Inferior parietal cortex (tissue), 1 donor: ENCODE measurements at regions not wholly inside any gene's neighbourhood (a gene's known extent, or its start where the extent isn't known, plus 50 kb on each side); places are given as distances from the start of the nearest gene placed in this dataset.
"Not testable (repeated sequence)": the region's sequence is repeated elsewhere in the genome, so short reads cannot be mapped to it uniquely, and the experiment has no call there.

Experiments used
- DNase-seq: peaks from one replicate; pipeline ENCODE4 v3.0.0-alpha.2; 2016; ENCODE audit errors: extremely low spot score

DNA sequence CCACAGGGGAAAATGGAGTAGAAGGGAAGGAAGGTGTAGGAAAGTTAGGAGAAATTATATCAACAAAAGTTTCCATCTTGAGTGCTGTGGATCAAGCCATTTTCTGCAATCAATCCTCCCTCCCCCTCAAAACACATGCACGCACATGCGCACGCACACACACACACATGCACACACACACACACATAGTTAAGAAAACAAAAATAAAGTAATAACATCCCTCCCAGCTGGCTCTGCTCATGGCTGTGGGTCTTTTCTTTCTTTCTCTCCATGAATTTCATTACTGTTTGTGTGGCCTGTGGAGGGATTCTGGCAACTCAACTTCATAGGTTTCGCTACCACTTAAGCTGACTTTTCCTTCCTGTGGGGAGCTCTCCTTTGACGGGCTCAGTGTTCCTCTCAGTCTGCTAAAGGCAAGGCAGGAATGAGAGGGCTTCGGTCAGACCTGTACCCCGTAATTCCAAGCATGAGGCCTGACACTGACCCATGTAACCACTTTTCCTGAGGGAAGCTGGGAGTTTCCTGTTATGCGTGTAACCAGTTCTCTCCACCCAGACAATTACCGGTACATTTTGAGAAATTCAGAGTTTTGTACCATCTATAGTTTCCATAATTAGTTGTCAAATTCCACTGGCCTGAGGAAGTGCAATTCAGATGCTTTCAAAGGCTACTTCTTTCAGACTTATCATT lies 79.8 kb downstream of the ZNF92 start:
- no peak for DNase-seq

GRCh38 chr7:65454469-65454868 lies 80.8 kb downstream of the ZNF92 start:
- no peak for DNase-seq

GRCh38 chr7:65455050-65455449 lies 81.4 kb downstream of the ZNF92 start:
- DNase-seq = not testable (repeated sequence)

DNA sequence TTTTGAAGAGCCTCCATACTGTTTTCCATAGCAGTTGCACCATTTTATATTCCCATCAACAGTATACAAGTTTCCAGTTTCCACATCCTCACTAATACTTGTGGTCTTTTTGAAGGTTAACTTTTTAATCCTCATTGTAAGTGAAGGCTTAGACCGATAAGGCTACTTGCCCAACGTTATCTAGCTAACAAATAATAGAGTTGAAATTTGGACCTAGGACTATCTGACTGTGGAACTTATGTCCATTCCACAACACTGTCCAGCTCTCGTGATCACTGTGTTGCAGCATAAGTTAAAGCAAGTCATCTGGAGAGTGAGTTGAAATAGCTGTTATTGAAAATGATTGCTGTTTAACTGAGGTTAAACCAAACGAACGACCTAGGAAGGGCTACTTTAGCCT lies 84.0 kb downstream of the ZNF92 start:
- no peak for DNase-seq

GRCh38 chr7:65459438-65459837 lies 85.8 kb downstream of the ZNF92 start:
- no peak for DNase-seq

DNA sequence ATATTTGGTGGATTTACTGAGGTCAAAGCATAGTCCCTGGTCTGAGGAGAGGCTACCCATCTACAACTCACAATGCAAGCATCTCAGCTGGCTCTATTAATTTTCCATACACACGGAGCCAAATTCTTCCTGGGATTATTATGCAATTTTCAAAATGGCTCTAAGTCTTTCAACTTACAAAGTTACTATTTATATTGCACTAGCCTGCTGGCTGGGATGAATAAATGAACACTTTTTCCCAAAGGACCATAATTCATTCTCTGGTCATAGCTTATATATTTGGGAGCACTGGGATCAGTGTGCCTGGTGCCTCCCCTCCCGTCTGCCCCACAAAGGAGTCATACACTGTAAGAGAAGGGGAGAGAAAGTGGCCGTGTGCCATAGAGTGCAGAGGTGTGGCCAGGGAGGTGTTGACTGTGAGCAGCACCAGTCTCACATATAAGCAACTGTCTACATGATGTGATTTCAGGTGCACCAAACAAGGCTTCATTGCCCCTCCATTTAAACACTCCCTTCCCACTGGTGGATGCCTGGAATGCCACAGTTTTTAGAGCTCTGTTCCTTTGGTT lies 88.6 kb downstream of the ZNF92 start:
- DNase-seq = no peak

DNA sequence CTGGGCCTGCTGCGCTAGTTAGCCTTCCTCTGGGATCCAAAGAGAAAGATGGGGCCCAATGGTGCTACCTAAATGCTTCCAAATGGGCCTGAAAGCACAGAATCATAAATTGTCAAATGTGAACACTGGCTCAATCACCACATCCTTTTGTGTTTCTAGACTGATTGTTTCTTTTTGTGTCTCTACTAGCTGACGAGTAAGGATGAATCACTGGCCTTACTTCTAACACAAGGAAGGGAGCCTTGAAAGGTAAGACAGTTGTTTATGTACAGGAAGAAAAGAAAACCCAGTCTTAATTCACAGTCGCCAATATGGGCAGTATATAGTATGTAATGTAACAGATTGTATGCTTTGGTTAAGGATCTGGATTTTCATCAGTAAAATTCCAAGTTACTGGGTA lies 89.5 kb downstream of the ZNF92 start:
- no peak for DNase-seq

- not testable (repeated sequence) for DNase-seq
Observed at GRCh38 chr7:65469919-65470558, 96.4 kb downstream of the ZNF92 start.

- no peak for DNase-seq
Observed at GRCh38 chr7:65471587-65471986, 97.9 kb downstream of the ZNF92 start.

DNA sequence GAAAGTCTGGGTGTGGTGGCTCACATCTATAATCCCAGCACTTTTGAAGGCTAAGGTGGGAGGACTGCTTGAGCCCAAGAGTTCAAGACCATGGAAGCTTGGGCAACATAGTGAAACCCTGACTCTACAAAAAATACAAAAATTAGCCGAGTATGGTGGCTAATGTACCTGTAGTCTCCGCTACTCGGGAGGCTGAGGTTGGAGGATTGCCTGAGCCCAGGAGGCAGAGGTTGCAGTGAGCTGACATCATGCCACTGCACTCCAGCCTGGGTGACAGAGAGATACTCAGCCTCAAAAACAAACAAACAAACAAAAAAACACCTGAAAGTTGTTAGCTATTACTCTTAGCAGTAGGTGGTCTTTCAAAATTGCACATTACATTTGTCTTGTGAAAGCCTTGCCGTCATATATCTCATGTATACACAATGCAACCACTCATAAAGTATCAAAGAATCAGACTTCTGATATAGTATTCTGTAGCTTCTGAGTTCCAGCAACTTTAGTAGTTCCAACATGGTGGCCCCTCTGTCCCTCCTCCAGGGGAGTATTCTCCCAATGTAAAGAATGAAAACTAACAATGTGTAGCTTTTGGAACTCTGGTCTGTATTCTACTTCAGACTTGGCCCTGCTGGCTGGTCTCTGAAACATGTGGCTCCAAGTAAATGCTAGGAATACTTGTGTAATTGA lies 101.5 kb downstream of the ZNF92 start:
- no peak for DNase-seq

- DNase-seq = no peak
Observed at GRCh38 chr7:65475734-65476319, 102.2 kb downstream of the ZNF92 start.

- DNase-seq = no peak
Observed at GRCh38 chr7:65477326-65477725, 103.7 kb downstream of the ZNF92 start.

DNA sequence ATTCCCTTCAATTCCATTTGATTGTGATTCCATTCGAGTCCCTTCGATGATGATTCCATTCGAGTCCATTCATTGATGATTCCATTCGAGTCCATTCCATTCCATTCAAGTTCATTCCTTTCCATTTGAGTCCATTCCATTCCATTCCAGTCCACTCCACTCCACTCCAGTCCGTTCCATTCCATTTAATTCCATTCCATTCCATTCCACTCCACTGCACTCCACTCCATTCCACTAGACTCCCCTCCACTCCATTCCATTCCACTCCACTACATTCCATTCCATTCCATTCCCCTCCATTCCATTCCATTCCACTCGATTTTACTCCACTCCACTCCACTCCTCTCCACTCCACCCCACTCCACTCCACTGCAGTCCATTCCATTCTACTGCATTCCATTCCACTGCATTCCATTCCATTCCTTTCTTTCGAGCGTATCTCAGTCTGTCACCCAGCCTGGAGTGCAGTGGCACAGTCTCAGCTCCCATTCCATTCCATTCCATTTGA lies 115.7 kb downstream of the ZNF92 start:
- no peak for DNase-seq

DNA sequence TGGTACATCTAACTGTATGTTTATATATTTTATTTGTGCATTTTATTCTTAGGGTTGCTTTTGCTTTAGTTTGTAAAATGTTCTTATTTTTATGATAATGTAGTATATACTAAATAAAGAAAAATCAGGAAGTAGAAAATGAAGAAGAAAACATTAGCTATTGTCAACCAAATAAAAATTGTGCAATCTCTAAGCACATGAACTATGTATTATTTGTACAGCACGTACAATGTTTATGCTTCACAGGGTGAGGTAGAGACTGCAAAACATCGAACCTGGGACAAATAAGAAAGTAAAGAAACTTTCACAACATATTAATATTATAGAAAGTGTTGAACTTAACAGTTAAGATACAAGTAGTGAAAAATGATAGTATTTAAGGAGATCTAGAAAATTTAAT lies 123.0 kb downstream of the ZNF92 start:
- DNase-seq = not testable (repeated sequence)

GRCh38 chr7:65503434-65504152 lies 129.9 kb downstream of the ZNF92 start:
- DNase-seq = no peak

GRCh38 chr7:65504504-65505319 lies 131.1 kb downstream of the ZNF92 start:
- not testable (repeated sequence) for DNase-seq

DNA sequence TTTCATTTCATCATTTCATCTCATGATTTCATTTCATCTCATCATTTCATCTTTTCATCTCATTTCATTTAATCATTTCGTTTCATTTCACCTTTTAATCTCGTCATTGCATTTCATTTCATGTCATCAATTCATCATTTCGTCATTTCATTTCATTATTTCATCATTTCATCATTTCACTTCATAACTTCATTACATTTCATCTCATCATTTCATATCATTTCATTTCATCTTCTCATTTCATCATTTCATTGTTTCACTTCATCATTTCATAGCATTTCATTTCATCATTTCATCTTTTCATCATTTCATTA lies 131.6 kb downstream of the ZNF92 start:
- DNase-seq = not testable (repeated sequence)

- DNase-seq = not testable (repeated sequence)
Observed at GRCh38 chr7:65508581-65509367, 135.1 kb downstream of the ZNF92 start.

DNA sequence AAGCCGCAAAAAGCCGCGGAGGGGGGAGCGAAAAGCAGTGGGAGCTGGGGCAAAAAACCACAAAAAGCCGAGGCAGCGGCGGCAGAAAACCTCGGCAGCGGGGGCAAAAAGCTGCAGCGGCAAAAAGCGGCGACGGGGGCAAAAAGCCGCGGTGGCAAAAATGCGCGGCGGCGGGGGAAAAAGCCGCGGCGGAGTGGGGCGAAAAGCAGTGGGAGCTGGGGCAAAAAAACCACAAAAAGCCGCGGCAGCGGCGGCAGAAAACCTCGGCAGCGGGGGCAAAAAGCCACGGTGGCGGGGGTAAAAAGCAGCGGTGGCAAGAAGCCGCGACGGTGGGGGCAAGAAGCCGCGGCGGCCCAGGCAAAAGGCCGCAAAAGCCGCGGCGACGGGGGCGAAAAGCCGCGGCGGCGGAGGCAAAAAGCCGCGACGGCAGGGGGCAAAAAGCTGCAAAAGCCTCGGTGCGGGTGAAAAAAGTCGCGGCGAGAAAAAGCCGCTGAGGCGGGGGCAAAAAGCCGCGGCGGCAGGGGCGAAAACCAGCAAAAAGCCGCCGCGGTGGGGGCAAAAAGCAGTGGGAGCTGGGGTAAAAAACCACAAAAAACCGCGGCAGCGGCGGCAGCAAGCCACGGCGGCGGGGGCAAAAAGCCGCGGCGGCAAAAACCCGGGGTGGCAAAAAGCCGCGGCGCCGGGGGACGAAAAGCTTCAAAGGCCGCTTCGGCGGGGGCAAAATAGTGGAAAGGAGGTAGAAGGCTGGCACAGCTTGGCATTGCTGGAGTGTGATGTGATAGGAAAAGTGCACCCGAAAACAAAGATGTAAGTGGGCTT lies 135.9 kb downstream of the ZNF92 start:
- no peak for DNase-seq
